Loucy (cell line): ENCODE measurements at regions not wholly inside any gene's neighbourhood (a gene's known extent, or its start where the extent isn't known, plus 50 kb on each side); places are given as distances from the start of the nearest gene placed in this dataset.

Source experiments
- EZH2phosphoT487 ChIP-seq: fragments of 200-600 bp; IDR thresholded peaks from 2 replicates; pipeline ENCODE4 v1.6.1; 2018; ENCODE audit warnings: antibody characterized with exemption, mild to moderate bottlenecking, moderate library complexity, borderline replicate concordance
- TF ChIP-seq, protein P1 (sequence below): fragments of 200-600 bp; sonication (generic); conservative IDR thresholded peaks from 2 replicates; pipeline ENCODE4 v1.5.1; 2014; ENCODE audit warnings: mild to moderate bottlenecking, antibody characterized with exemption, low read length

DNA sequence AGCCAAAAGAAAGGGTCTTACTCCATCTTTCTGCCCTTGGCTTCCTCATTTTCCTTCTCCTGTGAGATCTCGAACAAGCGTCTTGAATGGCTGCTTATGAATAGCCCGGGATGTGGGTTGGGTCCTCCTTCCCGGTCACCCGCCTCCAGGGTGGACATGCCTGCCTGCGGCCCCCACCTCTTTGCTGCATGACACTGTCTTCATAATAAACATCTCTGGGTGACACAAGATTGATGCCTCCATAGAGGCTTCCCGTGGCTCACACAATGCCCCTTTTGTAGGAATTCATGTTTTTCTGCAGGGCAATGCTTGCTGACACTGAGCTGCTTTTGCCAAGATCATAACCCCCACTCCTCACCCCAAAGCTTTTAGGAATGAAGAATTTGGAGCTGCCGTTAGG is 125.9 kb downstream of the ZNF664 start:
- TF ChIP-seq, protein P1, sequence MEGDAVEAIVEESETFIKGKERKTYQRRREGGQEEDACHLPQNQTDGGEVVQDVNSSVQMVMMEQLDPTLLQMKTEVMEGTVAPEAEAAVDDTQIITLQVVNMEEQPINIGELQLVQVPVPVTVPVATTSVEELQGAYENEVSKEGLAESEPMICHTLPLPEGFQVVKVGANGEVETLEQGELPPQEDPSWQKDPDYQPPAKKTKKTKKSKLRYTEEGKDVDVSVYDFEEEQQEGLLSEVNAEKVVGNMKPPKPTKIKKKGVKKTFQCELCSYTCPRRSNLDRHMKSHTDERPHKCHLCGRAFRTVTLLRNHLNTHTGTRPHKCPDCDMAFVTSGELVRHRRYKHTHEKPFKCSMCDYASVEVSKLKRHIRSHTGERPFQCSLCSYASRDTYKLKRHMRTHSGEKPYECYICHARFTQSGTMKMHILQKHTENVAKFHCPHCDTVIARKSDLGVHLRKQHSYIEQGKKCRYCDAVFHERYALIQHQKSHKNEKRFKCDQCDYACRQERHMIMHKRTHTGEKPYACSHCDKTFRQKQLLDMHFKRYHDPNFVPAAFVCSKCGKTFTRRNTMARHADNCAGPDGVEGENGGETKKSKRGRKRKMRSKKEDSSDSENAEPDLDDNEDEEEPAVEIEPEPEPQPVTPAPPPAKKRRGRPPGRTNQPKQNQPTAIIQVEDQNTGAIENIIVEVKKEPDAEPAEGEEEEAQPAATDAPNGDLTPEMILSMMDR: no peak
- no peak for TF ChIP-seq EZH2phosphoT487
